ENCODE measurements at regions not wholly inside any gene's neighbourhood (a gene's known extent, or its start where the extent isn't known, plus 50 kb on each side); places are given as distances from the start of the nearest gene placed in this dataset.

DNA sequence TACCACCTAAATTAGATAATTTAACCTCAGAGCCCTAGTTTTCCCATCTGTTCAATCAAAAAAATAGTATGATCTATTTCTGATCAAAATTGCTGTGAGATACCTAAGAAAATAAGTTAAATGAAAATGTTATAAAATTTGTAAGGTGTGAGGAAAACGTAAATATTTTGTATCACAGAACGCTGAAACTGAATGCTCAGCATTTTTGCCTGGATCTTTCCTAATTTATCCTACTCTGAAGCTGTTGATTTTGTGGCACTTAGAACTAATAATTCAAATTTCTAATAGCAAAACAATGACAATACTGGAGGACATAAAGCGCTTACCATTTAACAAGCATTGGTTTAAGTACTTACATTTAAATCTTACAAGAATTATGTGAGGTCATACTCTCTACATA, 674.2 kb downstream of the FAM181B start:
- TF ChIP-seq REST (IDR thresholded peaks at IDR 0.05) (no peak), CTCF (IDR thresholded peaks at IDR 0.05; ENCODE audit: low read depth, low read length, missing input control) (no peak), TAF1 (conservative IDR thresholded peaks at IDR 0.05) (no peak), GABPA (IDR thresholded peaks at IDR 0.05 in 1 of 2, conservative IDR thresholded peaks at IDR 0.05 in 1 of 2) (no peak), MAX (IDR thresholded peaks at IDR 0.05) (no peak)

Data from liver (tissue), 3 donors.